SU-DHL-6 (cell line): ENCODE measurements at regions not wholly inside any gene's neighbourhood (a gene's known extent, or its start where the extent isn't known, plus 50 kb on each side); places are given as distances from the start of the nearest gene placed in this dataset.

Experiments used
- H2AFZ ChIP-seq: fragments of 200-600 bp; sonication (generic); 2 replicates; pipeline ENCODE4 v1.6.1; 2014; ENCODE audit warnings: low read depth, mild to moderate bottlenecking, moderate library complexity, mixed read lengths, antibody characterized with exemption, low read length; ENCODE audit not compliant: severe bottlenecking
- H3F3A ChIP-seq: fragments of 200-600 bp; shearing (Covaris generic); 2 replicates; pipeline ENCODE4 v1.6.0; 2016; ENCODE audit warnings: antibody characterized with exemption, mild to moderate bottlenecking; ENCODE audit not compliant: insufficient read depth
- H3K27ac ChIP-seq: fragments of 200-600 bp; sonication (generic); 2 replicates; pipeline ENCODE4 v1.5.1; 2016; ENCODE audit warnings: low read depth, mild to moderate bottlenecking, low read length, moderate library complexity, mixed read lengths
- H3K27me3 ChIP-seq: fragments of 200-600 bp; sonication (generic), shearing (Covaris generic); 2 replicates; pipeline ENCODE4 v1.6.0; 2014; ENCODE audit warnings: mild to moderate bottlenecking, low read length
- H3K36me3 ChIP-seq: fragments of 200-600 bp; sonication (generic); 2 replicates; pipeline ENCODE4 v1.6.1; 2014; ENCODE audit warnings: mild to moderate bottlenecking, low read length, mixed read lengths
- H3K4me2 ChIP-seq: fragments of 300-600, 200-600 bp; shearing (Covaris generic), sonication (generic); 2 replicates; pipeline ENCODE4 v1.6.0; 2014; ENCODE audit warnings: low read length, low read depth, mild to moderate bottlenecking; ENCODE audit not compliant: poor library complexity, severe bottlenecking
- H3K4me3 ChIP-seq: fragments of 200-600 bp; sonication (generic); 2 replicates; pipeline ENCODE4 v1.5.1; 2014; ENCODE audit warnings: antibody characterized with exemption, low read length, mild to moderate bottlenecking, mixed read lengths; ENCODE audit not compliant: insufficient read depth, poor library complexity, severe bottlenecking
- H3K79me2 ChIP-seq: fragments of 200-600 bp; sonication (generic); 2 replicates; pipeline ENCODE4 v1.6.1; 2014; ENCODE audit warnings: mild to moderate bottlenecking, low read length, moderate library complexity; ENCODE audit not compliant: insufficient read depth
- H3K9ac ChIP-seq: fragments of 200-600 bp; sonication (generic); 2 replicates; pipeline ENCODE4 v1.7.0; 2014; ENCODE audit warnings: mild to moderate bottlenecking, low read length
- H3K9me2 ChIP-seq: fragments of 200-600 bp; sonication (generic); replicated peaks from 2 replicates; pipeline ENCODE4 v1.6.1; 2014; ENCODE audit warnings: low read length; ENCODE audit not compliant: insufficient read depth
- H3K9me3 ChIP-seq: fragments of 200-600 bp; sonication (generic); 2 replicates; pipeline ENCODE4 v1.6.1; 2014; ENCODE audit warnings: low read length, mixed read lengths; ENCODE audit not compliant: insufficient read depth
- H4K20me1 ChIP-seq: fragments of 200-600 bp; sonication (generic); 2 replicates; pipeline ENCODE4 v1.6.1; 2014; ENCODE audit warnings: low read depth, mild to moderate bottlenecking, antibody characterized with exemption, low read length, moderate library complexity, mixed read lengths
- EZH2phosphoT487 ChIP-seq: fragments of 200-600 bp; sonication (generic), shearing (Covaris generic); conservative IDR thresholded peaks from 2 replicates; pipeline ENCODE4 v1.6.1; 2018; ENCODE audit warnings: mild to moderate bottlenecking, antibody characterized with exemption, low read length, moderate library complexity, mixed read lengths
- TF ChIP-seq, protein P1 (sequence below): fragments of 200-600 bp; sonication (generic); IDR thresholded peaks from one replicate; pipeline ENCODE4 v1.5.1; 2017; ENCODE audit warnings: antibody characterized with exemption, mild to moderate bottlenecking, low read length, moderate library complexity; ENCODE audit not compliant: insufficient read depth, poor library complexity, severe bottlenecking

DNA sequence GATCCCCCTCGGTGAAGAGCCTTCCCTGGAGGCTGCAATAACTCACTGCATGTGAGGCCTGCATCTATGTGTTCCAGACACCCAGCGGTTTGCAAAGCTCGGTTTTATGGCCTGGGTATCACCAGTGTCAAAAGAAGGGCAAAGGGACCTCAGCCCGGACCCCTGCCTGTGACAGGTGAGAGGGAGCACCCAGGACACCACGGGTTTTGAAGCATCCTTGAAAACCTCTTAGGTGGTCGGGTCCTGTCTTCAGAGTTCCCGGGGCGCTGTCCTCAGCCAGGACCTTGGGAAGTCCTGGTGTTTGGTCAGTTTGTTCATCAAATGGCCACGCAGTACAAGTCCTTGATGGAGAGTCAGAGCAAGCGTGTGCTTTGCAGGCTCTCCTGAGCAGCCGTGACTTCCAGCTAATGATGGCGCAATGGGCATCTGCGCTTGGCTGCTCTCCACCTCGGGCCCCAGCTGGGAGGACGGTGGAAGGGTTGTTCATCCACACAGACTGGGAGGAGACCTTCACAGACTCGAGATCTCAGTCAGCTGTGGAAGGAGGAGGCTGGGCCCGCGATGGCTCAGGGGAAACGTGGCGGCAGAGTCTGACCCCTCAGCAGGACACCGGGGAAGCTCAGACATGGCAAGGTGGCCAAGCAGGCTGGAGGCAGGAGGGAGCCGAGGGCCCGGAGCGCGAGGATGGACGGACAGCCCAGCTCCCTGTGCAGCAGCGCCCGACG, 113.1 kb upstream of the GPC1 start:
- Histone ChIP-seq H3K36me3 (no peaks in the 10 kb centered on the region), H2AFZ (no peak overlapping the region), H3K4me2 (no peak overlapping the region), H3K27ac (no peak overlapping the region), H3K27me3 (no peaks in the 10 kb centered on the region), H4K20me1 (no peaks in the 10 kb centered on the region), H3K4me3 (no peak overlapping the region), H3K9ac (no peak overlapping the region), H3K9me2 (no peaks in the 10 kb centered on the region), H3K79me2 (no peaks in the 10 kb centered on the region), H3K9me3 (no peaks in the 10 kb centered on the region), H3F3A (no peaks in the 10 kb centered on the region)
- TF ChIP-seq, protein P1, sequence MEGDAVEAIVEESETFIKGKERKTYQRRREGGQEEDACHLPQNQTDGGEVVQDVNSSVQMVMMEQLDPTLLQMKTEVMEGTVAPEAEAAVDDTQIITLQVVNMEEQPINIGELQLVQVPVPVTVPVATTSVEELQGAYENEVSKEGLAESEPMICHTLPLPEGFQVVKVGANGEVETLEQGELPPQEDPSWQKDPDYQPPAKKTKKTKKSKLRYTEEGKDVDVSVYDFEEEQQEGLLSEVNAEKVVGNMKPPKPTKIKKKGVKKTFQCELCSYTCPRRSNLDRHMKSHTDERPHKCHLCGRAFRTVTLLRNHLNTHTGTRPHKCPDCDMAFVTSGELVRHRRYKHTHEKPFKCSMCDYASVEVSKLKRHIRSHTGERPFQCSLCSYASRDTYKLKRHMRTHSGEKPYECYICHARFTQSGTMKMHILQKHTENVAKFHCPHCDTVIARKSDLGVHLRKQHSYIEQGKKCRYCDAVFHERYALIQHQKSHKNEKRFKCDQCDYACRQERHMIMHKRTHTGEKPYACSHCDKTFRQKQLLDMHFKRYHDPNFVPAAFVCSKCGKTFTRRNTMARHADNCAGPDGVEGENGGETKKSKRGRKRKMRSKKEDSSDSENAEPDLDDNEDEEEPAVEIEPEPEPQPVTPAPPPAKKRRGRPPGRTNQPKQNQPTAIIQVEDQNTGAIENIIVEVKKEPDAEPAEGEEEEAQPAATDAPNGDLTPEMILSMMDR: no peak
- no peak for TF ChIP-seq EZH2phosphoT487

GRCh38 chr2:240322991-240323390, 112.5 kb upstream of the GPC1 start:
- Histone ChIP-seq H3K4me3 (no peak overlapping the region), H3K9me2 (no peaks in the 10 kb centered on the region), H4K20me1 (no peaks in the 10 kb centered on the region), H3K79me2 (no peaks in the 10 kb centered on the region), H2AFZ (no peak overlapping the region), H3K27me3 (no peaks in the 10 kb centered on the region), H3K27ac (no peak overlapping the region), H3K4me2 (no peak overlapping the region), H3F3A (no peaks in the 10 kb centered on the region), H3K36me3 (no peaks in the 10 kb centered on the region), H3K9me3 (no peaks in the 10 kb centered on the region), H3K9ac (no peak overlapping the region)
- TF ChIP-seq EZH2phosphoT487: no peak
- TF ChIP-seq, protein P1: no peak

DNA sequence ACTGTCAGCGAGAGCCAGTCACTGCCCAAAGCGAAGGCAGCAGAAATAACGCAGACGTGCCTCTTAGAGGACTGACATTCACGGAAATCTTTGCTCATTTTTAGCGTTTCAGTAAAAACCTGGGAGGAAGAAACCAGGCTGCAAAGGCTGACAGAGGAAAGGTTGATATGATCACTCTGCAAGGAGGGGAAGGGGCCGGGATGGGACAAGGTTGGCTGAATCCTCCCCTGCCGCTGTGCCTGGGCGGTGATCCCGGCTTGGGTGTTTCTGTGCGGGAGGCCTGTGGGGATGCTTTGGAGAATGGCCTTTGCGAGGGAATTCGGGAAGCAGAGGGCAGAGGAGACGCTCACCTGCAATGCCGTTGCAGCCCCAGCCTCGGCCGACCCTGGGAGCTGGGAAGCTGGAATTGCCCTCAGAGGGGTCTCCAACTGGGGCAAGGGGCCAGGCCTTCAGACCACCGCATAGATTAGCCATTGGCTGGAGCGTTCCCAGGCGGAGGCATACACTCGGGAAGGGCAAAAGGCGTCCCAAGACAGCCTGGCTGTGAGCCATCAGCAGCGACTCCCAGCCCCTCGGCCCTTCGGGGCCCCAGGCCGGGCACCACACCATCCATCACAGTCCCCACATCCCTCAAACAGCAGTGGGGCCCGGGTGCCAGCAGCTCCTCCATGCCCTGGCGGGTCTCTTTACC, 111.7 kb upstream of the GPC1 start:
- Histone ChIP-seq H3K4me3 (no peak overlapping the region), H3K9me3 (no peaks in the 10 kb centered on the region), H3K9ac (no peak overlapping the region), H3K36me3 (no peaks in the 10 kb centered on the region), H3K4me2 (no peak overlapping the region), H3K9me2 (no peaks in the 10 kb centered on the region), H3K79me2 (no peaks in the 10 kb centered on the region), H3K27me3 (no peaks in the 10 kb centered on the region), H3F3A (no peaks in the 10 kb centered on the region), H4K20me1 (no peaks in the 10 kb centered on the region), H3K27ac (no peak overlapping the region), H2AFZ (no peak overlapping the region)
- TF ChIP-seq, protein P1: no peak
- TF ChIP-seq EZH2phosphoT487: no peak
